K562 (cell line): ENCODE measurements at regions not wholly inside any gene's neighbourhood (a gene's known extent, or its start where the extent isn't known, plus 50 kb on each side); places are given as distances from the start of the nearest gene placed in this dataset.

ENCODE experiments used
- ATAC-seq: fragments of 200-7000 bp; cut with Tn5 transposase; 3 replicates; pipeline ENCODE4 v1.9.1; 2020; ENCODE audit warnings: moderate library complexity
- BruUV-seq: library from RNA; stranded (reverse); fragments of 400-500 nt; replicated peaks from 2 replicates; lab custom pipeline; 2021; lab: Mats Ljungman, UMichigan
- CTCF ChIA-PET: fragments of 300-600 bp; formaldehyde crosslinking; extraction: SDS; loops from one replicate; lab custom pipeline; 2021; ENCODE audit warnings: low intra/inter-chr PET ratio; lab: Yijun Ruan, JAX
- POLR2A ChIA-PET: fragments of 300-600, 350-650 bp; sonication (Branson Sonifier 250); formaldehyde crosslinking; extraction: SDS; loops from one replicate; lab custom pipeline; 2021; ENCODE audit warnings: antibody characterized with exemption, inconsistent platforms; lab: Yijun Ruan, JAX
- DNase-seq, 4 experiments: peaks; one replicate each; pipeline versions ENCODE4 v3.0.0 to v3.0.0-alpha.2; 2011 to 2018; ENCODE audit warnings: low spot score in 3 of 4, mixed read lengths in 3 of 4; ENCODE audit errors: extremely low read depth in 1 of 4
- FAIRE-seq: peaks from 2 replicates; lab custom pipeline; 2011; peaks lifted over from hg19 to GRCh38; lab: Jason Lieb, UNC
- H2AFZ ChIP-seq: 2 replicates; pipeline ENCODE4 v1.6.0; 2011; ENCODE audit warnings: low read depth, low read length, control low read depth, inconsistent platforms
- H3K27ac ChIP-seq: fragments of 200-600 bp; 3 replicates; pipeline ENCODE4 v1.8.0; 2011; ENCODE audit warnings: low read depth, mild to moderate bottlenecking, control low read depth, inconsistent platforms, low read length, moderate library complexity, mixed read lengths; ENCODE audit errors: extremely low read depth
- H3K27me3 ChIP-seq, 2 experiments: fragments of 300-600 bp in 1 of 2; 2 replicates in 1 of 2; 3 replicates in 1 of 2; pipeline versions ENCODE4 v1.6.0 to v1.8.0; 2011; ENCODE audit warnings: inconsistent platforms in 2 of 2, low read length in 2 of 2, mild to moderate bottlenecking in 1 of 2, mixed read lengths in 1 of 2, moderate library complexity in 1 of 2; ENCODE audit not compliant: control insufficient read depth in 2 of 2, insufficient read depth in 2 of 2
- H3K36me3 ChIP-seq: fragments of 300-600 bp; 3 replicates; pipeline ENCODE4 v1.8.0; 2011; ENCODE audit warnings: mild to moderate bottlenecking, low read length, inconsistent platforms; ENCODE audit not compliant: control insufficient read depth, insufficient read depth
- H3K4me1 ChIP-seq, 2 experiments: fragments of 200-600 bp in 1 of 2; replicated peaks in 1 of 2; 2 replicates in 1 of 2; 3 replicates in 1 of 2; pipeline versions ENCODE4 v1.5.1 to v1.8.0; 2011; ENCODE audit warnings: inconsistent platforms in 2 of 2, low read length in 2 of 2, mild to moderate bottlenecking in 1 of 2, mixed read lengths in 1 of 2, moderate library complexity in 1 of 2; ENCODE audit not compliant: control insufficient read depth in 2 of 2, insufficient read depth in 2 of 2
- H3K4me2 ChIP-seq: 2 replicates; pipeline ENCODE4 v1.6.1; 2011; ENCODE audit warnings: low read length, control low read depth, inconsistent platforms, mixed read lengths; ENCODE audit not compliant: insufficient read depth
- H3K4me3 ChIP-seq: fragments of 200-600 bp; sonication (generic), shearing (Covaris generic); 2 replicates; pipeline ENCODE4 v1.5.1; 2016; ENCODE audit warnings: control low read depth, inconsistent platforms
- H3K79me2 ChIP-seq: fragments of 200-600 bp; 3 replicates; pipeline ENCODE4 v1.8.0; 2011; ENCODE audit warnings: low read length, inconsistent platforms; ENCODE audit not compliant: control insufficient read depth, insufficient read depth
- H3K9ac ChIP-seq, 2 experiments: 2 replicates each; pipeline versions ENCODE4 v1.6.0 to v1.6.1; 2011; ENCODE audit warnings: low read depth in 2 of 2, low read length in 2 of 2, control low read depth in 1 of 2, inconsistent platforms in 1 of 2, mild to moderate bottlenecking in 1 of 2, mixed read lengths in 1 of 2; ENCODE audit not compliant: insufficient read depth in 1 of 2
- H3K9me1 ChIP-seq: one replicate; pipeline ENCODE4 v1.6.0; 2011; ENCODE audit warnings: inconsistent platforms, mild to moderate bottlenecking, low read length, moderate library complexity; ENCODE audit not compliant: control insufficient read depth, insufficient read depth
- H3K9me3 ChIP-seq: replicated peaks from 2 replicates; pipeline ENCODE4 v1.5.1; 2011; ENCODE audit warnings: low read depth, low read length, inconsistent platforms; ENCODE audit not compliant: control insufficient read depth, insufficient read depth
- H4K20me1 ChIP-seq: replicated peaks from 2 replicates; pipeline ENCODE4 v1.6.1; 2011; ENCODE audit warnings: low read length, inconsistent platforms, mixed read lengths; ENCODE audit not compliant: control insufficient read depth, insufficient read depth
- BACH1 ChIP-seq: fragments of 200-800 bp; sonication (Bioruptor generic); IDR thresholded peaks from 2 replicates; pipeline ENCODE4 v1.6.1; 2016; ENCODE audit warnings: missing genetic modification characterization, missing compliant biosample characterization
- CBX2 ChIP-seq: fragments of 200-600 bp; sonication (generic); IDR thresholded peaks from one replicate; pipeline ENCODE4 v1.6.1; 2012; ENCODE audit warnings: mild to moderate bottlenecking, low read length, inconsistent platforms; ENCODE audit not compliant: insufficient read depth, poor library complexity, severe bottlenecking
- GATAD2A ChIP-seq: fragments of 450-650 bp; IDR thresholded peaks from 2 replicates; pipeline ENCODE4 v1.6.1; 2017
- JUNB ChIP-seq: fragments of 450-650 bp; formaldehyde crosslinking; conservative IDR thresholded peaks from 2 replicates; pipeline ENCODE4 v1.4.0; 2020; ENCODE audit warnings: mild to moderate bottlenecking
- KDM2B ChIP-seq: fragments of 250-450 bp; sonication (Bioruptor Pico); IDR thresholded peaks from 2 replicates; pipeline ENCODE4 v1.8.0; 2021; ENCODE audit warnings: mild to moderate bottlenecking, moderate library complexity
- NCOA1 ChIP-seq: fragments of 450-650 bp; IDR thresholded peaks from 2 replicates; pipeline ENCODE4 v1.6.1; 2016; ENCODE audit warnings: low read depth
- NCOR1 ChIP-seq: fragments of 450-650 bp; IDR thresholded peaks from 2 replicates; pipeline ENCODE4 v1.6.1; 2016; ENCODE audit warnings: mild to moderate bottlenecking, moderate library complexity
- RBM25 ChIP-seq: fragments of 200-400 bp; formaldehyde crosslinking; IDR thresholded peaks from 2 replicates; pipeline ENCODE4 v1.6.1; 2018; ENCODE audit warnings: low read length, low read depth, moderate library complexity; ENCODE audit not compliant: severe bottlenecking
- SIN3A ChIP-seq, 2 experiments: fragments of 150-350 bp in 1 of 2; IDR thresholded peaks; 2 replicates each; pipeline ENCODE4 v1.6.1; 2011 to 2016; ENCODE audit warnings: borderline replicate concordance in 2 of 2, low read depth in 2 of 2, low read length in 2 of 2, mild to moderate bottlenecking in 2 of 2, moderate library complexity in 2 of 2; ENCODE audit not compliant: control insufficient read depth in 1 of 2
- SRF ChIP-seq, 2 experiments: fragments of 250-450, 450-650 bp in 1 of 2; sonication (Bioruptor Pico) in 1 of 2; sonication (generic) in 1 of 2; formaldehyde crosslinking; IDR thresholded peaks; 2 replicates each; pipeline versions ENCODE4 v1.5.0 to v1.5.1; 2020 to 2022; ENCODE audit warnings: mild to moderate bottlenecking in 1 of 2, missing genetic modification reagents in 1 of 2
- THRB ChIP-seq: fragments of 450-650 bp; formaldehyde crosslinking; conservative IDR thresholded peaks from 2 replicates; pipeline ENCODE4 v1.4.0; 2022; ENCODE audit warnings: mild to moderate bottlenecking, missing genetic modification characterization
- XRCC4 ChIP-seq: IDR thresholded peaks from one replicate; pipeline ENCODE4 v1.6.1; 2011; ENCODE audit not compliant: insufficient read depth, insufficient read length; ENCODE audit errors: extremely low read depth
- ZEB2 ChIP-seq: fragments of 450-650 bp; IDR thresholded peaks from 2 replicates; pipeline ENCODE4 v1.6.1; 2016
- ZKSCAN1 ChIP-seq: fragments of 150-350 bp; IDR thresholded peaks from 2 replicates; pipeline ENCODE4 v1.6.1; 2016; ENCODE audit warnings: low read depth, low read length
- ZNF695 ChIP-seq: fragments of 450-650 bp; formaldehyde crosslinking; IDR thresholded peaks from 2 replicates; pipeline ENCODE4 v1.4.0; 2020; ENCODE audit warnings: mild to moderate bottlenecking, moderate library complexity
- ZNF696 ChIP-seq: fragments of 250-450 bp; sonication (Bioruptor Pico); conservative IDR thresholded peaks from 2 replicates; pipeline ENCODE4 v1.4.0; 2020; ENCODE audit warnings: mild to moderate bottlenecking, moderate library complexity
- ZSCAN32 ChIP-seq: fragments of 450-650 bp; formaldehyde crosslinking; IDR thresholded peaks from 2 replicates; pipeline ENCODE4 v1.4.0; 2020; ENCODE audit warnings: mild to moderate bottlenecking, moderate library complexity
- WGBS: fragments of 100-300 bp; shearing (Covaris generic); methylation state at CpG from one replicate; pipeline ENCODE4 v1.1.6; 2016; ENCODE audit warnings: low coverage, mixed read lengths; ENCODE audit not compliant: insufficient coverage; ENCODE audit errors: missing lambda C conversion rate; 5-methylcytosine and 5-hydroxymethylcytosine counted together
- in situ Hi-C: fragments of 300-500 bp; cut with MboI; formaldehyde crosslinking; loops from 4 replicates; pipeline ENCODE4 v1.15.0; 2018; ENCODE audit warnings: inconsistent platforms, mixed read lengths
- intact Hi-C: fragments of 100-400 bp; cut with micrococcal nuclease; formaldehyde crosslinking; loops from 2 replicates; pipeline ENCODE4 v1.14.2; 2022
- TF ChIP-seq, protein P1 (sequence below), 2 experiments: fragments of 450-650 bp; IDR thresholded peaks; 2 replicates each; pipeline ENCODE4 v1.6.1; 2016
- TF ChIP-seq, protein P2 (sequence below): fragments of 450-650 bp; IDR thresholded peaks from 2 replicates; pipeline ENCODE4 v1.6.1; 2017; ENCODE audit warnings: mild to moderate bottlenecking, moderate library complexity
- TF ChIP-seq, protein P3 (sequence below): sonication (generic); formaldehyde crosslinking; IDR thresholded peaks from 2 replicates; pipeline ENCODE4 v1.8.0; 2022; ENCODE audit warnings: mild to moderate bottlenecking, missing genetic modification reagents

DNA sequence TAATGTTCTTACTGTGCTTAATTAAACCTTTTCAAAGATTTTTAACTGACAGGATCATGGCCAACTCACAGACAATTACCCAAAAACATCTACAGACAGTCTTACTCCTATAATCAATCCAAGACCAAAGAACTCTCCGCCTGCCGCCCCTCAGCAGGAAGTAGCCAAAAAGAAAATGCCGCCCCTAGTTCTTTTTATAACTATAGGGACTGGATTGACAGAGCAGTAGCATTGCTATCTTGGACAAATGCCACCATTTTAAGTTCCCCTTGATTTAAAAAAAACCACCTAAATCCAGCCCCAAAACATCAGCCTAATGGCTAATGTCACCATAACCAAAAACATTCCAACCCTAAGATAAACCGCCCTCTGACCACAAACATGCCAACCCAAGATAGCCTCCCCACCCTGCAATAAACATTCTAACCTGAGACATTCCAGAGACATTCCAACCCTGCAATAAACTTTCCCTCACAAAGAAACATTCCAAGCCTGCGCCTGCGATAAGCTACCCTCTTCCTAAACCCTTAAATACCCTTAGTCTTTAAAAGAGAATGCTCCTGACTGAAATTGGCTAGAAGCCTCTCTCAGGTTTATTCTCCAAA is 77.0 kb downstream of the COQ2 start:
- TF ChIP-seq, protein P1, sequence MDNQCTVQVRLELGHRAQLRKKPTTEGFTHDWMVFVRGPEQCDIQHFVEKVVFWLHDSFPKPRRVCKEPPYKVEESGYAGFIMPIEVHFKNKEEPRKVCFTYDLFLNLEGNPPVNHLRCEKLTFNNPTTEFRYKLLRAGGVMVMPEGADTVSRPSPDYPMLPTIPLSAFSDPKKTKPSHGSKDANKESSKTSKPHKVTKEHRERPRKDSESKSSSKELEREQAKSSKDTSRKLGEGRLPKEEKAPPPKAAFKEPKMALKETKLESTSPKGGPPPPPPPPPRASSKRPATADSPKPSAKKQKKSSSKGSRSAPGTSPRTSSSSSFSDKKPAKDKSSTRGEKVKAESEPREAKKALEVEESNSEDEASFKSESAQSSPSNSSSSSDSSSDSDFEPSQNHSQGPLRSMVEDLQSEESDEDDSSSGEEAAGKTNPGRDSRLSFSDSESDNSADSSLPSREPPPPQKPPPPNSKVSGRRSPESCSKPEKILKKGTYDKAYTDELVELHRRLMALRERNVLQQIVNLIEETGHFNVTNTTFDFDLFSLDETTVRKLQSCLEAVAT (IDR thresholded peaks at IDR 0.05): no peak
- no peak for TF ChIP-seq XRCC4
- no peak for TF ChIP-seq ZKSCAN1
- TF ChIP-seq, protein P2, sequence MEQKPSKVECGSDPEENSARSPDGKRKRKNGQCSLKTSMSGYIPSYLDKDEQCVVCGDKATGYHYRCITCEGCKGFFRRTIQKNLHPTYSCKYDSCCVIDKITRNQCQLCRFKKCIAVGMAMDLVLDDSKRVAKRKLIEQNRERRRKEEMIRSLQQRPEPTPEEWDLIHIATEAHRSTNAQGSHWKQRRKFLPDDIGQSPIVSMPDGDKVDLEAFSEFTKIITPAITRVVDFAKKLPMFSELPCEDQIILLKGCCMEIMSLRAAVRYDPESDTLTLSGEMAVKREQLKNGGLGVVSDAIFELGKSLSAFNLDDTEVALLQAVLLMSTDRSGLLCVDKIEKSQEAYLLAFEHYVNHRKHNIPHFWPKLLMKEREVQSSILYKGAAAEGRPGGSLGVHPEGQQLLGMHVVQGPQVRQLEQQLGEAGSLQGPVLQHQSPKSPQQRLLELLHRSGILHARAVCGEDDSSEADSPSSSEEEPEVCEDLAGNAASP: no peak
- no peak for TF ChIP-seq SIN3A (IDR thresholded peaks at IDR 0.05; ENCODE audit: borderline replicate concordance in 2 of 2, control insufficient read depth in 1 of 2, low read depth in 2 of 2, low read length in 2 of 2)
- TF ChIP-seq ZEB2: no peak
- TF ChIP-seq ZNF695 (CRISPR knock-in tag): no peak
- TF ChIP-seq, protein P3, sequence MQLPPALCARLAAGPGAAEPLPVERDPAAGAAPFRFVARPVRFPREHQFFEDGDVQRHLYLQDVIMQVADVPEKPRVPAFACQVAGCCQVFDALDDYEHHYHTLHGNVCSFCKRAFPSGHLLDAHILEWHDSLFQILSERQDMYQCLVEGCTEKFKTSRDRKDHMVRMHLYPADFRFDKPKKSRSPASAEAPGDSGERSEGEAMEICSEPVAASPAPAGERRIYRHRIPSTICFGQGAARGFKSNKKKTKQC: no peak
- no peak for TF ChIP-seq ZSCAN32
- TF ChIP-seq JUNB (CRISPR knock-in tag): no peak
- no peak for TF ChIP-seq CBX2
- TF ChIP-seq SRF (CRISPR knock-in tag; IDR thresholded peaks at IDR 0.05): no peak
- no peak for TF ChIP-seq THRB (CRISPR knock-in tag)
- no peak for TF ChIP-seq KDM2B (CRISPR knock-in tag)
- TF ChIP-seq RBM25: no peak
- no peak for TF ChIP-seq NCOA1
- TF ChIP-seq BACH1 (tag): no peak
- no peak for TF ChIP-seq NCOR1
- no peak for TF ChIP-seq ZNF696
- no peak for TF ChIP-seq GATAD2A
- Histone ChIP-seq H3K9ac (no peak overlapping the region), H3K4me1 (no peaks in the 10 kb centered on the region), H3K27ac (no peak overlapping the region), H3K4me2 (no peak overlapping the region), H3K79me2 (no peaks in the 10 kb centered on the region), H3K27me3 (peaks cover 4 to 20% of the 10 kb centered on the region in 2 experiments; a peak in 4 of 5 replicates), H3K4me3 (no peak overlapping the region), H2AFZ (no peak overlapping the region), H3K36me3 (no peaks in the 10 kb centered on the region), H4K20me1 (no peaks in the 10 kb centered on the region), H3K9me1 (no peaks in the 10 kb centered on the region), H3K9me3 (0 out of 2 replicates have a peak, but pooled peaks cover 3% of the 10 kb centered on the region)
- no peak for ATAC-seq
- FAIRE-seq: no peak
- POLR2A ChIA-PET: no interaction called here
- in situ Hi-C loops (no loop called here), intact Hi-C loops (no loop called here)
- CTCF ChIA-PET: no interaction called here
- 5% methylated on average over 6 of the region's 6 CpGs for WGBS
- BruUV-seq: no TSS peak
- no peak for DNase-seq
